ENCODE measurements at regions not wholly inside any gene's neighbourhood (a gene's known extent, or its start where the extent isn't known, plus 50 kb on each side); places are given as distances from the start of the nearest gene placed in this dataset.
"Not testable (repeated sequence)": the region's sequence is repeated elsewhere in the genome, so short reads cannot be mapped to it uniquely, and the experiment has no call there.

DNA sequence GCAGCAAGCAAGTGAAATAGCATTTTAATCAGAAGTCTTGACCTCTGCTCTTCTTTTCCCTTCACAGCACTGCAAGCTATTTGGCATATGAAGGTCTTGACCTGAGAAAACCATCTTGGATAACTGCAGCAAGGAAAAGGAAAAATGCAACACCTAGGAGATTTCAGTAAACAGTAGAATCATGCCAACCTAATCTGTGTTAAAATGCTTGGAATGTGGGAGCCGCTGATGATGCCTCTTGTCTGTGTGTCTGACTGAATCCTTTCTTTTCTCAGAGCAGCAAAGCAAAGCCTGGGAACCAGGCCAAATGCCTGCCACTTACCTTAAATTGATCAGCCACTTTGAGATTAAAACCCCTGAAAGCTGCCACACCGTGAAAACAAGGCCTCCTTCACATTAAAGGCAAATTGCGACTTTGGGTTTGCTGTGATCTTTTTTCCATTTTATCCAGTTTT is 80.4 kb upstream of the CDK6 start:
- no peak for DNase-seq (ENCODE audit: low read depth in 3 of 3, low spot score in 1 of 3)

DNA sequence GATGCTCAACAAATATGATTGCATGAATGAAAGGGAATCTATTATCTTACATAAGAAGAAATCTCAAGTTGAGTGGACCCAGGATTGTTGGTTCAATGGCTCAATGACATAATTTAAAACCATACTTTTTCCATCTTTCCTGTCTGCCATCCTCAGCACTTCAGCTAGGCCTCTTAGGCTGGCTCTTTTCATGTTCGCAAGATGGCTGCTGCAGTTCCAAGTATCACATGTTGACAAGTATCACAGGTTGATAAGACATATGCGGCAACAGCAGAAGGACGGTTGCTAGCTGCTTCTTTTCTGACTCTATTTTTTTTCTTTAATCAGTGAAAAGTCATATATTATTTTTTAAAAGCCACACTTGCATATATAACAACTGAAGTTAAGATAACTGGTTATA is 79.0 kb upstream of the CDK6 start:
- no peak for DNase-seq (ENCODE audit: low read depth in 3 of 3, low spot score in 1 of 3)

DNA sequence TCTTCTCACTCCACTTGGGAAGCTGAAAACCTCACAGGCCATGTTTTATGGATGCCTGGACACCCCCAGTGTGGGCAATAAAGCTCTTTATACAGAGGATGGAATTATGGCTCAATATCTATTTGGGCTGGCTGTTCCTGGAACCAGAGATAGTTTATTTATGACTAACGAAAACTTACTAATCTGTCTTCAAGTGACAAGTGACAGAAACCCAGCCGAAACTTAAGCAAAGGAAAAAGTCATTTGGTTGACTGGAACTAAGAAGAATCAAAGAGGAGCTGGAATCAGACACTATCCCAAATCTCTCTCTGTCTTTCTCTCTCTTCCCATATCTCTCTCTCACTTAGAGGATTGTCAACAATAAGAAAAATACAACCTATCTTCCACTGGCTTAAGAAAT is 78.3 kb upstream of the CDK6 start:
- no peak for DNase-seq (ENCODE audit: low read depth in 3 of 3, low spot score in 1 of 3)

DNA sequence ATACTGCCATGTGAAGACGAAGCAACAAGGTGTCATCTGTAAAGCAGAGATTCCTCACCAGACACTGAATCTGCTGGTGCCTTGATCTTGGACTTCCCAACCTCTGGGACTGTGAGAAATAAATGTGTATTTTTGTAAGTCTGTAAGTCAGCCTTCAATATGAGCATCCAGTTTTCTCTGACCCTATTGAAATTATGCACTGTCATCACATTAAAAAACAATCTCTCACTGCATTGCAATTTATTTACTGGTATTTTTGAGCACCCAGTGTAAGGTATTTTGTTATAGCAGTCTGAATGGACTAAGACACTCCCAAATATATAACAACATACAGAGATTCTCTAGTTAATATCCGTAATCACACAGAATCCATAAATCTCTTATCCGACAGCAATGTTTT is 77.5 kb upstream of the CDK6 start:
- no peak for DNase-seq (ENCODE audit: low read depth in 3 of 3, low spot score in 1 of 3)

DNA sequence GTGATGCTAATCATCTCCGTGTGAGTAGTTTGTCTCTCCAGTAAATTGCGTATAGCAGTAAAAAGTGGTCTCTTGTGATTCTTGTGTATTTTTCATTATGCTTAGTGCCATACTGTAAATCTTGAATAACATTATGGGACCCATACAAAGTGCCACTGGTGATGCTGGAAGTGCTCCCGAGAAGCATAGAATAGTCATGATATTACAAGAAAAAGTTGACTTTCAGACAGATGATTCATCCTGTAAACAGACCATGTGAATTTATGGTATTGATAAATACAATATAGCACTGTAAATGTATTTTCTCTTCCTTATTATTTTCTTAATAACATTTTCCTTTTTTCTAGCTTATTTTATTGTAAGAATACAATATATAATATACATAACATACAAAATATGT is 74.6 kb upstream of the CDK6 start:
- no peak for DNase-seq (ENCODE audit: low read depth in 3 of 3, low spot score in 1 of 3)

DNA sequence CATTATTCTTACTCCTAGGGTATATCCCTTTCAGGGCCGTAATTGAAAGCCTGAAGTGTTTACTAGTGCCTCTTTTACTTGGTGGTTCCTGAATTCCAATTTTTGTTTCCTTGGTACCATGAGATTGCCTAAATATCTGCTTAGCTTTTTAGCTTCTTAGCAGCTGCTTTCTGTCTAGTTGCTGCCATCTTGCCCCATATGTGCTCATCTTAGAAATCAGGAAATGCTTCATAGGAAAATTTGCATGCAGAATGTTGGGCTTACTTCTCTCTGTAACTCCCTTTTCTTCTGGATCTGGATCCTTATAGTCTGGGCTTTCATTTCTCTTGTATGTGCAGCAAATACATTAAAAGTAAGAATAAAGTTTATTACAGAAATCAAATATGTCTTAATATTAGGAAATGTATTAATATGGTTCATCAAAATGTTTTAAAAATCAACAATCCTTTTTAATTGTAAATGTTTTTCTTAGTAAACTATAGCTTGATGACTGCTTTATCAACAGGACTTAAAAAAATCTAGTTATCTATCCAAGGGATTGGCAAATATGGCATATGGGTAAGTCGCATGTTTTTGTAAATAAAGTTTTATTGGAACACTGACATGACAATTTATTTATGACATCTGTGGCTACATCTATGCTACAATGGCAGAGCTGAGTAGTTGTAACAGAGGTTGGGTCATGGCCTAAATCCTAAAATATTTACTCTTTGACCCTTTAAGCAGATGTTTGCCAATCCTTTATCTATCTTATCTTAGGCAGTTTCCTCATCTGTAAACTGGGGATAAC is 73.5 kb upstream of the CDK6 start:
- no peak for DNase-seq (ENCODE audit: low read depth in 3 of 3, low spot score in 1 of 3)

DNA sequence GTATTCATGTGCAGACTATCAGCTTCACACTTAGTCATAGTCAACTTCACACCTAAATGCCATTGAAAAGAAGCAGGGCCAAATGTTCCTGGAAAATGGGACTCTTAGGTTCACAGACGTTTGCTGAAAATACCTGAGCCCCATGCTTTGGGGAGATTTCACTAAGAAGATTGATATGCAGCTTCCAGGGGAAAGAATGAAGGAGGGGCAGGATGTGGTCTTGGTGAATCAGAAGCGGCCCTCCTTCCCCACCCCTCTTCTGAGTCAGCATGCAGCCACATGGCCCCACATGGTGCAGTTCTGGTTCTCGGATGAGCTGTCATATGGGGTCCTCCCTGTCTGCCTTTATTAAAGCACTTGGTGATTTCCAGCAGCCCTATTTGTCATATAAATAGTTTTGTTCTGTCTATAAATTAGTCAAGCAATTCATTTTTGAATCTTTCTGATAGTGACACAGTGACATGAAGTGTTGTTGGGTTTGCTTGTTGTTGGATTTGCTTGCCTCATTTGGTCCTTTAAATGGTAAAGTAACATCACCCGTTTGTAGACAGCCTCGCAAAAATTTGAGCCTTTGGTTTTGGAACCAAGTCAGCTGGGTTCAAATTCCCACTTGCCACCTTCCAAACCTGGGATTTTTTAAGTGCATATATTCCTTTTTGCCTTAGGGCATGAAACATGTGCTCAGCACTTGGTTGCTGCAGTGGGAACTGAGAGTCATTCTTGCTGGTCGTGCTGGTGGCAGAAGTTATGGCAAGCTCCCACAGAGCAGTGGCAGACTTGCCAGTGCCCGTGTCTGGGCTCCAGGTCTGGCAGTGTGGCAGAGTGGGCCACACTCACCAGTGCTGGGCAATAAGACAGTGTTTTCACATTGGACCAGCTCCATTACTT is 68.1 kb upstream of the CDK6 start:
- DNase-seq (ENCODE audit: low read depth in 3 of 3, low spot score in 1 of 3) = peak; percentile 49 to 60 (median 60)

DNA sequence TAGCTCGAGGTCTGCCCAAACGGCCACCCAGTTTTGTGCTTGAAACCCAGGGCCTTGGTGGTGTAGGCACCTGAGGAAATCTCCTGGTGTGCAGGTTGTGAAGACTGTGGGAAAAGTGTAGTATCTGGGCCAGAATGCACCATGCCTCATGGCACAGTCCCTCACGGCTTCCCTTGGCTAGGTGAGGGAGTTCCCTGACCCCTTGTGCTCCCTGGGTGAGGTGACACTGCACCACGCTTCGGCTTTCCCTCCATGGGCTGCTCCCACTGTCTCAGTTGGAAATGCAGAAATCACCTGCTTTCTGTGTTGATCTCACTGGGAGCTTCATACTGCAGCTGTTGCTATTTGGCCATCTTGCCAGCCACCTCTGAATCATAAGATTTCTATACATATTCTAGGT is 62.4 kb upstream of the CDK6 start:
- DNase-seq (ENCODE audit: low read depth in 3 of 3, low spot score in 1 of 3) = no peak

DNA sequence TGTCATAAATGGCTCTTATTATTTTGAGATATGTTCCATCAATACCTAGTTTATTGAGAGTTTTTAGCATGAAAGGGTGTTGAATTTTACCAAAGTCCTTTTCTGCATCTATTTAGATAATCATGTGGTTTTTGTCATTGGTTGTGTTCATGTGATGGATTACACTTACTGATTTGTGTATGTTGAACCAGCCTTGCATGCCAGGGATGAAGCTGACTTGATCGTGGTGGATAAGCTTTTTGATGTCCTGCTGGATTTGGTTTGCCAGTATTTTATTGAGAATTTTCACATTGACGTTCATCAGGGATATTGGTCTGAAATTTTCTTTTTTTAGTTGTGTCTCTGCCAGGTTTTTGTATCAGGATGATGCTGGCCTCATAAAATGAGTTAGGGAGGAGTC is 58.5 kb upstream of the CDK6 start:
- not testable (repeated sequence) for DNase-seq (ENCODE audit: low read depth in 3 of 3, low spot score in 1 of 3)

DNA sequence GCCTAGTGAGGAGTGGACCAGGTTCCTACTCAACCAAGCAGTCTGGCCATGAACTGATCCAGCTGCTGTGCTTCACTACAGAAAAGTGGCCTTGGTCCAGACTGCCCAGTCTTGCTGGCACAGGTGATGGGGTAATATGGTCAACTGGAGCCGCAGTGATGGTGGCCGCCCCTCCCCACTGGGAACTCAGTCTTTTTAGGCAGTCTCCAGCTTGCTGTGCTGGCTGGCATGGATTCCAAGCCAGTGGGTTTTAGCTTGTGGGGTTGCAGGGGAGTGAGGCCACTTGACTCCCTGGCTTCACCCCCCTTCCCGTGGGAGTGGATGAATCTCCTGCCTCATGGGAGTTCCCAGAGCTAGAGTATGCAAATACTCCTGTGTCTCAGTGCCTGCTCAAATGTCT is 52.7 kb upstream of the CDK6 start:
- no peak for DNase-seq (ENCODE audit: low read depth in 3 of 3, low spot score in 1 of 3)

Measured in stimulated activated CD4-positive, alpha-beta T cell treated with anti-CD3 and anti-CD28 coated beads, TNF-alpha, amount 100 ng/mL, for 1 hour (primary cell).